GM18519 (cell line): ENCODE measurements at regions not wholly inside any gene's neighbourhood (a gene's known extent, or its start where the extent isn't known, plus 50 kb on each side); places are given as distances from the start of the nearest gene placed in this dataset.

Source experiments
- ATAC-seq: cut with Tn5 transposase; IDR thresholded peaks from one replicate; pipeline ENCODE4 v1.9.1; 2021; ENCODE audit warnings: mild to moderate bottlenecking, moderate library complexity; ENCODE audit not compliant: unreplicated experiment, low FRiP score

DNA sequence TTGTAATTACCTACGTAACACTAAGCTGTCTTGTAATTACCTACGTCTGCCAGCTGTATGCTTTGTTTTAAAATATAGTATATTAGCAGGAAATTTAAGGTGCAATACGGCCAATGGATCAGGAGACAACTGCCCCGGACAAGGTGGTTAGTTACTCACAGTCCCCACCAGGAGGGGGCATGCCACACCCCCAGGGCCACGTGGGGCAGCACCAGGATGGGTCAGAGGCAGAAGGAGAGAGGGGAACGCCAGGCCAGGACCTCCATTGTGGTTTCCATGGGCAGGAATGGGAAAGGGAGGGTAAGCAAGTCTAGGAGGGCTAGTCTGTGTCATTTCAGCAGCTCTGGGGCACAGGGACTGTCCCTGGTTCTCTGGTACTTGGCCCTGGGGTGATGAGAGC lies 140.1 kb downstream of the URI1 start:
- ATAC-seq: no peak

DNA sequence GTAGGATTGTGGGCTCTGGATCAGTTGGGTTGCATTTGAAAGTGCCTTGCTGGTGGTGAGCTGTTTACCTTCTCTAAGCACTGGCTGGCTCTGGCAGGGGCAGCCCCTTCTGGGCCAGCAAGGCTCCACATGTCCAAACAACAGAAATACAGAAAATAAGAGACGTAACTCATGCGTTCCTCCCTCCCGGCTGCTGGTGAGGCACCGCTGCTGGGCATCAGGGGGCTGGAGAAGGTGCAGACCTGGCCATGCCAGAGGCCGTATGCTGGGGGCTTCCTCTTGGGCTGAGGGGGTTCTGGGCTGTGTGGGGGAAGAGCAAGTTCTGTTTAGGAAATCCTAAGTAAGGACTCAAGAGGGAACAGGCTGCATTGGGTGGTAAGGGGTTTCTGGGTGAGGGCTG lies 140.6 kb downstream of the URI1 start:
- no peak for ATAC-seq

DNA sequence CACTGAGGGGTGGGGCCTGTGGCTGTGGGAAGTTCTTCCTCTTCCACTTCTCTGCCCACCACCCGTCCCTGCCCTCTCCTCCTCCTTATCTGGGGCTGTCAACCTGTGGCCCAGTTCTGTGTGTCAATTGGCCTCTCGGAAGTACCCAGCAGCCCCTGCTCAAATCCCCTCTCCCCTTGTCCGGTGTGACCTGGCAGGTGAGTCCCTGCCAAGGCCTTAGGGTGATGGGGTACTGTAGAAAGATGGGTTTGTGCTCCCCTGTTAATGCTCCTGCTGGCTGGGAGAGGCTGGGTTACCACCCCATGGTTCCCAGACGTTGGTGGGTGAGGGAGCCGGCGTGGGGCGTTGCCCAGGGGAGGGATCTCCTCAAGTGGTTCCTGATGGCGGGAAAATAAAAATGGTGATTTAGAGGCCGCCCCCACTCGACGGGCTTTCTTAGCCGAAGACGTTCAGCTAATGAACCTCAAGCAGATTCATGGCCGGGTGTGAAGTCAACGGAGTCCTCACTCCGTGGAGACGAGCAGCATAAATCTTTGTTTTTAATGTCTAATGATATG lies 141.2 kb downstream of the URI1 start:
- no peak for ATAC-seq

DNA sequence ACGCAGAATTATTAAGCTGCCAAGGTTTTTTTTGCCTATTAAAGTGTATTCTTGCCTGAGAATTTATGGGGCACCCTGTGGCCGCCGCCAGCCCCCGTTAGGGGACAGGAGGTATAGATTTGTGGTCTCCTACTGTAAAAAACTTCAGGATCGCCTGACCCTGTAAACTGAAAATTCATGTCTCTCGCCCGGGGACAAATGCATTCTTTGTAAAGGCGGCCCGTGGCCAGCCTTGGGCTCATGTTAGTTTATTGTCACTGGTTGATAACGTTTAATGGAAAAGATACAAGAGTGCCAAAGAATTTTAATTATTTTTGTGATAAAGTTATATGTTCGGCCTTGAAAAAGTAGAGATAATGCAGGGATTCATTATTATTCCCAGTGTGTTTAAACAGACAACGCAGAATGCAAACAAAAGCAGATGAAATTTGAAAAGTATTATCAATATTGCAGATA lies 141.7 kb downstream of the URI1 start:
- no peak for ATAC-seq

DNA sequence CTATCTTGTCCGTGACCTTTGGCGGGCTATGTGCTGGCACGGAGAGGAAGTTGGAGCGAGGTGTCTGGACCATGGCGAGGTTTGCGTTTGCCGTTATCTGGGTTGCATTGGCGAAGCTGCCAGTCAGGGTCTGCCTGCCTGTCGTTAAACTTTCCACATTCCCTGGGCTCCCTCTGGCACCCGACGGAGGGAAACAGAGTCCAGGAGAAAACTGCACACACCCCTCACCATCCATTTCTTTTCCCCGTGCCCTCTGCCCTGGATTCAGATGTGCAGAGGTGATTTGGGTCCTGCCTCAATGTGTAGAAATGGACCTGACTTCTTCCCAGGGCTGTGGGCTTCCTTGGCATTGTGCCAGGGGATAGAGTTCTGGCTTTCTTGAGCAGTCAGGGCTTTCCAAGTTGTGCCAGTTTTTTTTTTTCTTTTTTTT lies 142.4 kb downstream of the URI1 start:
- no peak for ATAC-seq

DNA sequence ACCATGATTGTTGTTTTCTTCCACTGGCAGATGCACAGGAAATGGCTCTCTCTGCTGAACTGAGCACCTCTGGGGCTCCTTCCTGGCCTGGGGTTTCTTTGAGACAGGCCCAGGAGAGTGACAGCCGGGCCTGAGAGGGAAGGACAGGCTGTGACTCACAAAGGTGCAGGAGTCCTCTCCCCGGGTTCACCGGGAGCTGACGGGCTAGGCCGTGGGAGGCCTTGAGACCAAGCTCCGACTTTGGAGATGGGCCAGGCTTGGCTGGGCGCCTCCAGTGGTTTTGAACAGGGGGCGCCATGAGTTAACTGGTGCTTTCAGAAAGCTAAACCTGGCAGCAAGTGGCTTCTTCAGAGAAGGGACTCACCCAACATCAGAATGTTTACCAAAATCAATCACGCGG lies 143.4 kb downstream of the URI1 start:
- ATAC-seq: no peak

DNA sequence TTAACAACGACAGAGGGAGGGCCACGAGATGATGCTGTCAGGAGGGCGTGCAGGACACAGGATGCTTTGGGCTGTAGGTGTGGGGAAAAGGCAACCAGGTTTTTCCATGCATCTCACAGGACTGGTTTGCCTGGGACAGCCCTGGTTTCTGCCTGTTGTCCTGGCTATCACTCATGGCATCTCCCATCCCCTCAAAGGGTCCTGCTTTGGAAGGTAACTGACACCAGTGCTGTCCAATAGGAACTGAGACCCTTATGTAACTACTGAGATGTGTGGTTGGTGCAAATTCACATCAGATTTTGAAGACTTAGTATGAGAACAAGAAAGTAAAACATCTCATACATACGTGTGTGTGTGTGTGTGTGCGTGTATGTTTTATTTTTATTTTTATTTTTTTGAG lies 144.2 kb downstream of the URI1 start:
- no peak for ATAC-seq

DNA sequence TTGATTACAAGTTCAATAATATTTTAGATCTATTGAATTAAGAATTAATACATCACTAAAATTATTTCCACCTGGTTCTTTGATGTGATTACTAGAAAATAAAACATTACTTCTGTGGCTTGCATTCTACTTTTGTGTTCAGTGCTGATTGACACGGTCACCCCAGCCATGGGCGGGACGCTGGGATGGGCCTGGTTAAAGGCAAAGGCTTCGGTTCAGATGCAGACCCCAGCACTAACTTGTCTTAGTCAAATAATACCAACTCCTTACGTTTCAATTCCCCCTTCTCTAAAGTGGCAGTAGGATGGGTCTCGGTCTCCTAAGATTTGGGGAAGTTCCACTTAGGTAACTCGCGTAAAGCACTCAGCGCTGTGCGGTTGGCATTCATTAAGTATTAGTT lies 144.9 kb downstream of the URI1 start:
- no peak for ATAC-seq

DNA sequence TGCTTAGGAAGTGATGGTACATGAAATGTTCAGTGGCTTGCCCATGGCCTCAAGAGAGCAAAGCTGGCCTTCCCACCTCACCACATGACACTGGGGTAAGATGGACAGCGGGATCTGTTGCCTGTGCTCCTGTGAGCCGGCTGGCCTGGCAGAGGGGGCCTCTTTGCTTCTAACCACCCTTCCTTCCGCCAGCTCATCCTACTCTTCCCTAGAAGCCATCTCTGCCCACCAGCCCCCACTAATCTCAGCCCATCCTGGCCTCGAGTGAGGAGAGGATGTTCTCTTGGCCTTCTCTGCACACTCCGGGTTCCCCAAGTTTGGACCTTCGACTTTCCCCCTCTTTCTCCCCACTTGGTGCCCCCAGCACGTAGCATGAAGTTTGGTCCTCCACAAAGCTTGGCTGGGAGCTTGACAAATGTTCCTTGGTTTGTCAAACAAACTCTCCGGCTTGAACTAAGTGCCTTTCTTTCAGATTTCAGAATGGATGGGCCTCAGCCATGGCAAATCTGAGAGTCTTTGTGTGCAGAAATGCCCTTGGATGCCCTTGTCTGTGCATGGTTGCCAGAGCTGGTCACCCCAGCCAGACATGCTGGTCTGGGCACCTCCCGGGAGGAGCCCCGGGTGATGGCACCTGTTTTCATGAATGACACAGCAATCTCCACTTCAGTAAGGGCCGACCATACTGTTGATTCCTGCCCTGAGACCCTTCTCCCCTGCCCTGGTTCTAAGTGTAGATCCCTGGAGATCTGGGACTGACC lies 145.5 kb downstream of the URI1 start:
- no peak for ATAC-seq

DNA sequence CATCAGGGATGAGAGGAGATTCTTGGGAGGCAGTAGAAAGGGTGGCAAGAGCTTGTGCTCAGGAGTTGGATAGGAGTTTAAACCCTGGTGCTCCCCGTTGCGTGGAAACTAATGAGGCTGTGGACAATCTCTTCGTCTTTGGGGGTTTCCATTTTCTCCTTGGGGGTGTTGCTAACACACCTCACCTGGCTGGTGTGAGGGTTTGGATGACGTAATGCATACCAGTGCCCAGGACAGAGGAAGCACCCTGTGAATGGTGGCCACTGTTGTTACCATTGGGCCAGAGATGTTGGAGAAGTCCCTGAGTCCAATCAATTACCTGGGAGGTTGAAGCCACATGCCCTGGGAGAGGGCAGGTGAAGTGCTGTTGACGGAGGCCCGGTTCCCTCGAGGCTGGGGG lies 146.5 kb downstream of the URI1 start:
- ATAC-seq: no peak

DNA sequence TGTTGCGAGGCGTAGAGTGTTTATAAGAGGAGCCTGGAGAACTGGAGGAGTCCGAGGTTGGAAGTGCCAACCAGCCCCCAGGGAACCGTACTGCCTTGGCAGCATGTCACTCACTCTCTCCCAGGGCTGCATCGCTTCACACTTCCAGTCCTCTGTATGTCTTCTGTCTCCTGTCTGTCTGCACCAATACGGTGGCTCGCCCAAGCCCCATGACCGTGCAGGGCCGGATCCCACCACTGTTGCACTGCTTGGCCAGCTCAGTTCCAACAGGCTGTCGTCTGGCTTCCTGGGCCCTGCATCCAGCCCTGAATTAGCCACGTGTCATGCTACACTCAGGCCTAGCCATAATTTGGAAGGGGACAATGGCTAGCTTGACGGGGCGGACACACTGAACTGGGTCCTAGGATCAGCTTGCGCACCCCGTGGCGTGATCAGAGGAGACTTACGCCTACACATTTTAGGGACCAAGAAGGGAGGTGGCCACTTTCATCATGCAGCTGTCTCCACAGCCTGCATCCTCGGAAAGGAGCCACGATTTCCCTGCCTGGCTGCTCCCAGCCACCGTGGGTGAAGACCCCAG lies 147.1 kb downstream of the URI1 start:
- ATAC-seq: no peak

DNA sequence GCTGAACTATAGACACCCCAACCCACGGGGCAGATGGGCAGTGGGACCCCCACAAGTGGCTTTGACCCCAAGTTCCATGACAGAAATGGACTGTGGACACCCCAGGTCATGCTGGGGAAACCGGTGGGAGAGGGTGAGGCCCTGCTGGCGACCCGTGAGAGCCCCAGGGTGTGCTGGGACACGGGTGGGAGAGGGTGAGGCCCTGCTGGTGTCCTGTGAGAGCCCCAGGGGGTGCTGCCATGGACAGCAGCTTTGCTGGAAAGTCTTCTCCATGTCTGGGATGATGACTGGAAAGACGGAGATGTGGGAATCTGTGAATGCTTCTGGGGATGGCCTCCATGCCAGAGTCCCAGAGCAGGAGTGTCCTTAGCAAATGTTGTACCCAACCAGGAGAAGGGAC lies 148.4 kb downstream of the URI1 start:
- no peak for ATAC-seq

DNA sequence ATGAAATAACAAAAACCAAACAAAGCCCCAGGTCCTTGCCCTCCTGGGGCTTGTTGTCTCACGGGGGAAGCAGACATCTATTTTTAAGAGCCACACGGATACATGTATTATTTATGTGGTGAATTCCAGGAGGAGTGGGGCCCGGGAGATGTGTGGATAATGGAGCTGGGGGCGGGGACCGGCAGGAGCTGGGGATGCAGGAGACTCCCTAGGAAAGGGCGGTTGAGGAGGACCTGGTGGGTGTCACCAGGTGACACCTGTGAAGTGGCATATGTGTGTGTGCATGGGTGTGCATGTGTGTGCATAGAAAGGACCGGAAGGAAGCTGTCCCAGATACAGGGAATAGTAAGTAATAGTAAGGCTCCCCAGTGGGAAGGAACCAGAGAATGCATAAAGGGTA lies 148.9 kb downstream of the URI1 start:
- no peak for ATAC-seq

DNA sequence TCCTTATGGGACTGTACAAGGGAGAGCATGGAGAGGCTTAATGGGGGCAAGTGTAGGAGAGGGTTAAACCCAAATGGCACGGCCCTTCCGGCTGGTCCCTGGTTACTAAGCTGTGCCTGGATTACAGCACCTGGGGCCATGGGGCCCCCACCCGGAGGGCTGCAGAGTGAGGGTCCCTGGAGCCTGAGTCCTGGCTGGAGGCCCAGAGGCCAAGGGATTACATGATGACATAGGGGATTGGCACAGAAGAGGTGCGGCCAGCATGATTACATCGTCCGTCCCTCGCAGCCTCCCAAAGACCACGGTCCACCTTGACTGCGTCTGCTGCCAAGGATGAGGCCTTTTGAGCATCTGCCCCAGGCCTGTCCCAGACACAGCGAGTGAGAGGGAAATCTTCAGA lies 149.4 kb downstream of the URI1 start:
- no peak for ATAC-seq

DNA sequence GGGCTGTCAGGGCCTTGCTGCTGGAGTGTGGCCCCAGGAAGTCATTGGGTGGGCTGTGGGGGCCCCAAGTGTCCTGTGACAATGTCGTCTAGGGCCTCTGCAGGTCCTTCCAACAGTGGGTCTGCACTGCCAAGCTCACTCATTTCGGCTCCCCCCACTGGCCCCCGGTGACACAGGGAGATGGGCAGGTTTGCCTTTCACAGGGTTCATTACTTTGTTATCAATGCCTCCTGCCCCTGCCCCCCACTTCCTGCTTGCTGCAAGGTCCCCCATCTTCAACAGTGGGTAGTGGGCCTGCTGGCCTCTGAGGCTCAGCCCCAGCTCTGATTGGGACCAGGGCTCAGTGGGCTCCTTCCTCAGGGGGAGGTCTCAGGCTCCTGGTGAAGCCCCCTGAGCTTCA lies 149.8 kb downstream of the URI1 start:
- no peak for ATAC-seq

DNA sequence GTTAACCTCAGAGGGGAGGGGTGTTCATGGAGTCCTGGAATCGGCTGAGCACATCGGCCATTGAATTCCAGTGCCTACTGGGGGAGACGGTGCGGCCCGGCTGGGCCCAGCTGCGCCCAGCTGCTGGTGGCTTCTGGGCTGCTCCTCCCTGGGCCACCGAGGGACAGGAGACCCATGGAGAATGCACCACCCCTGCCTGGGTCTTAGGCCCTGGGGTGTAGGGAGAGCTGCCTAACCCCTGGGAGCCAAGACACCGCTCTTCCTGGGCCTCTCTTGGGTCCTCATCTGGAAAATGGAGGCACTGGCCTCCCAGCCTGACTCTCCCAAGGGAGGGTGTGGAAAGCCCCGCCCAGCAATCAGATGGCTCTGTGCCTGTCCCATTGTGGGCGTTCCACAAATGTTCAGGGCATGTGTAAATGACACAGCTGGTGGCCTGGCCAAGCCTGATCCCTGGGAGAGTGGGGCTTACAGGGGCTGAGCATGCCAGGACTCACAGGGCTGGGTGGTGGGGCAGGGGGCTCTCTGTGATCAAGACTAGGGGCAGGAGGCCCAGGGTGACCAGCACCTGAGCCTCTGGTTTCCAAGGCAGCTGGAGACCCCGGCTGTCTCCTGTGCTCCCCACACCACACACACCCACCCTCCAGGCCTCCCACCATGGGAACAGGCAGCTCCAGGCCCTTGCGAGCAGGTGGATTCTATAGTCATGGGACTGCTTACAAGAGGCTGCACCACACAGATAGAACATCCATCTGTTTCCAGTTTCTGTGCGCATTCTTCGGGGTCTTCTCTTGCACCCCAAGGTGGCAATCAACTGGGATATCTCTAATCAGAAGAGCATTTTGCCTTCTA lies 150.9 kb downstream of the URI1 start:
- ATAC-seq: no peak

DNA sequence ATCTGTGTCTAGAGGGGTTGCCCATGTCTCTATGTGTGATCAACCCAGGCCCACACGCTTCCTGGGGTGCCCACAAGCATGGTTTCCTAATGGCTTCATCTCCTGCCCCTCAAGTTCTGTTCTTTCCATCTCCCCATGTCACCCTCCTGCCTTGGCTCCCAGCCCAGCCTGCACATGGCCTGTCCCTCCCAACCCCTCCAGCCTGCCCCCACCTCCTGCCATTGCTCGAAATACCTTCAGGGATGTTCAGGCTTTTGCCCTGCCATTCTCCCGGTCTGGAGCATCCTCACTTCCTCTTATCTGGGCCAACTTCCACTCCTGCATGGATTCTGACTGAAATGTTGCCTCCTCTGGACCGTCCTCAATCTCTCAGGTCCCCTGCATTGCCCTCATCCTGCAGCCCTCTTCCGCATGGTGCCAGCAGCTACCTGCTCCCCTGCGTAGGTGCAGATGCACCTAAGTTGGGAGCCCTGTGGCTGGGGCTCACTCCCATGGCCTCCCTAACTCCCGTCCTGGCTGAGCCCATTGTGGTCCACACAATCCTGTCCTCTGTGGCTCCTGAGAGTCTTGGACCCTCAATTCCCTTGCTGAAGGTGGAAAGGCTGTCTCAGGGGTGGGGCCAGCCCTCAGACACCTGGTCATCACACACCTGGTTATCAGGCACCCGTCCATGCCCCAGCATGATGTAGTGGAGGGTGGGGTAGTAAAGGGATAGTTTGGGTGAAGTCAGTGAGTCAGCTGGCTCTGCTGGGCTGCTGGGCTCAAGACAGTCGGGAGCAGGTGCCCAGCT lies 152.1 kb downstream of the URI1 start:
- no peak for ATAC-seq

DNA sequence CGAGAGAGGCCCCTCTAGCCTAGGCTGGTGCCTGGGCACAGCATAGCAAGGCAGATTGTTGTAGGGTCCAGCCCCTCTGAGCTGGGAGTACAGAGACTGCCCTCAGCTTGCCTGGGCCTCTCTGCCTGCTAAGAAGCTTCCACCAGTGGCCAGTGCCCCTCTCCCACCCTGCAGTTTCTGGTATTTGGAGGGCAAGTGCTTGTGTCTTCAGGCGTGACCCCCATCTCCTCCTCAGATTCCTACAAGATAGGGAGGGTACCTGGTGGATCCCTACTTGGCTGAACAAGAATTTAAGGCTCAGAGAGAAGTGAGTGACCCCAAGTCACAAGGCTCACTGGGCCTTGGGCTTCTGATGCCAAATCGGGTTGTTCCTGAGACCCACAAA lies 152.7 kb downstream of the URI1 start:
- no peak for ATAC-seq

DNA sequence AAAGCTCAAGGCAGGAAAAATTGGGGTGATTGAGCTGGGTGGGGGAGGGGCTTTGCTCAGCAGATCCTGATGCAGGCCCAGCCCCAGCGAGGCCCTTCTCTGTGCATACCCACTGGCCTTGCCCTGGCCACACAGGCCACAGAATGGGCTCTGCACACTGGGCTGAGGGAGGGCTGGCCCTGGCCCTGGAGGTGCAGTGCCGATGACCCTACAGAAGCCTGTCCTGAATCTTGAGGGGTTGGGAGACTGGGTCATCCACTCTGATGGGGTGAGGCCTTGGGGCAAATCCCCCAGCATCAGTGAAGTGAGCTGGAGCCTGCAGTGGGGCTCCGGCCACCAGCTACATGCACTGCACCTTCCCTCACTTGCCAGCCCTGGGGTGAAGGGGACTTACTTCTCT lies 153.1 kb downstream of the URI1 start:
- ATAC-seq: no peak

DNA sequence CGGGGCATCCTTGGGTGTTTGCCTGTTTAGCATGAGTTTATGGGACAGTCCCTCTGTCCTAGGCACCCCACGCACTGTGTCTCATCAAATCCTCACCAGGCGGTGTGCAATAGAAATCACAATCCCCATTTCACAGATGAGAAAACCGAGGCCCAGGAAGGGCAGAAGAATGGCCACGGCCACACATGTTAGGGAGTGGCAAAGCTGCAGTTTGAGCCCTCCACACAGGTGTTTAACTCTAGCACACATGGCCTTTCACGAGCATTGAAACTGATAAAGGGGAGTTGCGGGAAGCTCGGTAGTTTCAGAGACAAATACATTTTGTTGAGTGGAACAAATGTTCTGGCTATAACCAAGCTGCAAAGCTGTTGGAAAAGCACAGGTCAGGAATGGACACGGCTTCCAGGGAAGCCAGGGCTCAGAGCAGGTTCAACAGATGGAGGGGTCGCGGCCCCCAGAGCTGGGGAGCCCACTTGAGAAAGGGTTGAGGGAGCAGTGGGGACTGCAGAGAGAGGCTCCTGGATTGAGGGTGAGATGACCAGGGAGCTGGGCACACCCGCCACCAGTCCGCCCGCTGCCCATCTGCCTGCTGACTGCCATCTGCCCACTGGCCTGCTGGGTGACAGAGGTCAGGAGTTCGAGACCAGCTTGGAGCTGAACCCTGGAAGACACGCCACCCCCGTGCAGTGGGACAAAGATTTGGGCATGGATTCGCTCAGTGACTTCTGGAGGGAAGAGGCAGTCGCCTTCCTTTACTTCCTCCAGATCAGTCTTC lies 154.7 kb downstream of the URI1 start:
- ATAC-seq: no peak
